GM18867 (cell line): ENCODE measurements at regions not wholly inside any gene's neighbourhood (a gene's known extent, or its start where the extent isn't known, plus 50 kb on each side); places are given as distances from the start of the nearest gene placed in this dataset.

Experiments
- ATAC-seq: cut with Tn5 transposase; IDR thresholded peaks from one replicate; pipeline ENCODE4 v1.9.1; 2021; ENCODE audit warnings: mild to moderate bottlenecking, moderate library complexity; ENCODE audit not compliant: unreplicated experiment

DNA sequence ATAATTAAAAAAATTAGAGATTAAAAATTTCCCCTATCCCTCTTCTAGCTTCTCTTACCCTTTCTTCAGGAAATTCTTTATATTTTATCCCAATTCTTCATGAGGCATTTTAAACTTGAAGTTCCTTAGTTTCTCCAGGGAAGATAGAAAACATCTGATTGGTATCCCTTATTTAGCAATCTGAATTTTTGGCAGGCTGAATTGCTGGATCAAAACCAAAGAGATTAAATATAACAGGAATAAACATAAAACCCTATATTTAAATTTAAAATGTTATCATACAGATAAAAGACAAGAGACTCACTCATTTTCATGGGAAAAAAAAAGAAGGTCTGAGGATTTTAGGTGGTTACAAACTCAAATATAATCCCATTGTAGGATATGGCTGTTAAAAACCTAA is 204.2 kb downstream of the CHRM3 start:
- no peak for ATAC-seq

DNA sequence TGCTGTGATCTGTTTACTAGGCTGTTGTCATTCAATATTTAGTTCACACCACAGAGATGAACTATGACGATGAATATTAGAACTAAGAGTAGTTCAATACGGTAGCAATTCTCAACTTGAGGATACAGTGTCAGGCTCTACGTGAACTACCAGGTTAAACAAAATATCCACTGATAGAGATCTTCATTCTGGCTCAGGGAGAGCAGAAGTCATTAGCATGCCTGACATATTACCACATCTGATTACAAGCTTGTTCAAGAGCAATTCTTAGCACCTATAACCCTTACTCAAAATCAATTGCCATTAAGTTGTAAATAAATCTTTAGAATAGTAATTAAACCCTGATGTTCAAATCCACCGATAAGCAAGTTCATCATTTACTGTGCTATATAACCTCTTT is 207.2 kb downstream of the CHRM3 start:
- ATAC-seq, result no peak

DNA sequence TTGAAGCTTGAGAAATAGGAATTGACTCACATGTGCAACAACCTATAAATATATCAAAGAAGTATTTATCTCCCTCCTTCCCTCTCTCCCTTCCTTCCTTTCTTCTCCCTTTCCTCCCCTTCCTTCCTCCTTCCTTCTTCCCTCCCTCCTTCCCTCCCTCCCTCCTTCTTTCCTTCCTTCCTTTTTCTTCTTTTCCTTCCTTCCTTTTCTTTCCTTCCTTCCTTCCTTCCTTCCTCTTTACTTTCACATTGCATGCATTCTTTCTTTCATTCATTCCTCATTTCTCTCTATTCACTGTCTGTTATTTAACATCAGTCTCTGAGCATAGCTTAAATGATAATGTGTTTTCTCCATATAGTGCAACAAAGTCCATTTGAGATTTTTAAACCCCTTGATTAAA is 214.2 kb downstream of the CHRM3 start:
- no peak for ATAC-seq

DNA sequence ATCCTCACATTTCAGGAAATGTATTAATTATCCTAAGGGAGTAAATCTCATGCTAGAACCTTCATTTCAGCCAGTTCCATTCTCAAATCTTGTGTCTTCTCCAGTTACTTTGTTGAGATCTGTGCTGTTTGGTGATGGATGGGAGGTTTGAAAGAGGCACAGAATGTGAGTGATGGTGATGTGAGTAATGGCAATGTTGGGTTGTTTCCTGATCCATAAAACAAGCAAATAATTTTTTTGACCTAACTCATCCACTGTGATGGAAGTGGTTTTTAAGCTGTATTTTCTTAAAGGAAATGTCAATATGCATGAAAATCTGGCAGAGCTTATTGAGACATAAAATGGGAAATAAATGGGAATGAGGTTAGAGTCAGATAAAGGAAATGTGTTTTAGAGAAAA is 214.7 kb downstream of the CHRM3 start:
- ATAC-seq, result no peak

DNA sequence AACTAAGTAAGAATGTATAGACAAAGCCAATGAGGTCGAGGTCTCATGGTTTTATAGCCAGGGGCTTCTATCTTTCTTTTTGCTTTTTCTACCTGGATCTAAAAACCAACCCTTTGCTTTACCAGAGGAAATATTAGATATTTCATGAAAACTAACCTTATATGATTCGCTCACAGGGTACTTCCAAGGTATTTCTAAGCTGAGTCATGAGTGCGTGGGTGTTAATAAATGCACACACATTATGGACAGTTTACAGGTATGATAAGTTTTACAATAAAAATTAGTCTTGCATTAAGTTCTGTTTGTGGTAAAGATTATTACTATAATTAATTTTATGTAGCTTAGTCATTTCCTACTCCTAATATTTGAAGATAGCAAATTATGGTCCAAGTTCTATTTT is 217.2 kb downstream of the CHRM3 start:
- no peak for ATAC-seq

DNA sequence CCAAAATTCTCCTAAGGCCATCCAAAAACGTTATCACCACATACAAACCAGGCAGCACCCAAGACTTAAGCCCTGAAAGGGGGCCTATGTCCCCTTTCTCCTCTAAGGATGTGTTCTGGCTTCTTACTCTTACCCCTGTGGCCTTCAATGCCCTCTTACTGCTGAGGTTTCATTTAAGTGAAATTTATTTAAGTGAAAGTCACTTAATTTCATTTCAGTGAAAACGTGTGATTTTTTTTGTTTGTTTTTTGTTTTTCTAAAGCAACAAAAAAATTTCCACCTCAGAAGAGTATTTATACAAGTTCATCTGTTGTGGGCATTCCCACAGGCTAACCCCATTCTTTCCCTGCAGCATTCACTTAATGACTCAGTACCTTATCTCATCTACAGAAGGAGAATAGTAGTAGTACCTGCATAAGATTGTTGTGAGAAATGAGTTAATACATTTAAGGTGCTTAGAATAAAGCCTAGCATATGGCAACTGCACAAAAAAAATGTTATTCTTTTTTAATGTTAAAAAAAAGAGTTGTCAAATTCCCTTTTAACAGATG is 220.6 kb downstream of the CHRM3 start:
- ATAC-seq, result no peak

DNA sequence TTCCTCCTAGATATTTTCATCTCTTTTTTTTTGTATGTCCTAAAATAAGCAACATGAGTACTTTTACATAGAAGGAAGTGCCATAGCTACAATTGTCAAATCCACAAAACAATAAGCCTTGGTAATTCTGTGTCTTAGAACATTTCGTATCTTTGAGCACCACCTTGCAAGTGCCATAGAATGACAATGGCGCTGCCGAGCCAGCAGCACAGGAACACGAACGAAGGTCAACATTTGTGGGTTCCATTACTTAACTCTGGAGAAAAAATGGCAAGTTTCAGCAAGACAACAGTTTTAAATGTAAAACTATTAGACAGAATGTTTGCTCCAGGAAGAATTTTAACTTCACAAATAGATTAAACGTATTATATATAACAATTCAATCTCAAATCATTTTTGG is 222.1 kb downstream of the CHRM3 start:
- ATAC-seq, result no peak

DNA sequence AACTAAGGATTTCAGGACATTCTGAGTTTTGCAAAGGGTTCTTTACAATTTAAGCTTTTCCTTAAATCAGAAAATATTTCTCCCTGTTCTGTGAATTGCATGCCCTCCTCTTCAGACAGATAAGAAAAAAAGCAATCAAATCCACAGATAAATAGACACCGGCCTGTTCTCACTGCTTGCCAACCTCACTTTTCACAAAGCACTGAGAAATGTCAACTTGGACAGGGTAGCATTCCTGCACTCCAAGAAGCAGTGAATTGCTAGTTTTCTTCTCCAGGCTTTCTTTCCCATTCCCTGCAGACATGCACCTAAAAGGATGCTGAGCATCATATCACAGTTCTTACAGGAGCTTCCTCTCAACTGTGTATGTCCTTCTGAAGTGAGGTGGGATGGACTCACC is 226.0 kb downstream of the CHRM3 start:
- ATAC-seq, result no peak

DNA sequence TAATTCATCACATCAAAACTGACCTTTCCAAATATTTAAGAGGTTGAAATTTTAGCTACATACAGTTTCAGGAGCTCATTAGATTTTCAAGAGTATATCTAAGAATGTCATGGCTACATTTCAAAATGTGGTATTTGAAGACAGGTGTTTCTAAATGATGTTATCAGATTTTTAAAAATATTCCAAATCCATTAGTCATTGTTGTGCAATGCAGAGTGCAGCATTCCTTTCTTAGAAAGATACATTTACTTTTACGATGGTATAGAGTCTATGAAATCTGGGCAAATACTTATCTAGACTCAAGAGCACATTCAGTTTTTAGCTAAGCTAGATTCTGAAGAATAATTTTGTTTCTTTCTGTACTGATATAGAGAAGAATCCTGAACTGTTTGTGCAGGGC is 230.3 kb downstream of the CHRM3 start:
- ATAC-seq, result no peak

DNA sequence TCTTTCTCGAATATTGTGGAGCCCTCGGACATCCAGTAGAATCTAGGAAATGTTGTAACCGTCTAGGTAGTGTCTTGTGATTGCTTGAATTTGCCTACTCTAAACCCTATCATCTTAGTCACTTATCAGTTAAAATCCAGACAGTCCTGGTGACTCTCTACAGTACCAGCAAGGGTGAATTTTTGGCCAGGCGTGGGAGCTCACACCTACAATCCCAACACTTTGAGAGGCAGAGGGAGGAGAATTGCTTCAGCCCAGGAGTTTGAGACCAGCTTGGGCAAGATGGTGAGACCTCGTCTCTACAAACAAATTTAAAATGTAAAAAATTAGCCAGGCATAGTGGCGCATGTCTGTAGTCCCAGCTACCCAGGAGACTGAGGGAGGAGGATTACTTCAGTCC is 230.9 kb downstream of the CHRM3 start:
- no peak for ATAC-seq

DNA sequence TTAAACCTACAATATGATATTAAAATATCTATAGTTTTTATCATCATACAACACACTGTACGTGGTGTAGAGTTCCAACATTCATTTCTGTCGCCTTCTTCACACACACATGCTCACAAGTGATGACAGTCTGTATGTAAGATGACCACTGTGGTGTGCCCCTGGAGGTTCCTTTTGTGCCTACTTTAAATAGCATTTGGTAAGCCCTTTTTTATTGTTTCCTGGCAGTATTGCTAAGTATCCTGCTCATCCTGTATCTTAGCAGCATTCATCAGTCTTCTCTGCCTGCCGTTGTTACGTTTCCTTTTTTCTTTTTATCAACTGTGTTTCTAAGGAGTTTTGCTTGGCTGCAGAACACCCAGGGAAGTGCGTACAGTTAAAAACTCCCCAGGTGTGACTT is 231.4 kb downstream of the CHRM3 start:
- ATAC-seq, result no peak

DNA sequence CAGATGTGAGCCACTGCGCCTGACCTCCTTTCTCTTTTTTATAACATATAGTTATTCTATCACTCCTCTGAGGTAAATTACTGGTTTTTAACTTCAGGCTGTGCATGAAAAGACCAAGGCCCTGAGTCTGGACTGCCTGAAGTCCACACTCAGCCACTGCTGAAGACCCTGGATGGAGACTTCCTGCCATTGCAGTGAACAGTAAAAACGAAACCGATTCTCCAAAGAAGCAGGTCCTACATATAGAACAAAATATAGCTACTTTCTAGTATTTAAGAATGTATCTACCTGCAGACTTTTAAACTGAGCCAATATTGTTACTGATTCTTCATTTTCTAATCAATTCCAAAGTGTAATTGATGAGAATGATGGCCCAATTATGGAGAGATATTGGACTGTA is 232.8 kb downstream of the CHRM3 start:
- ATAC-seq, result no peak

DNA sequence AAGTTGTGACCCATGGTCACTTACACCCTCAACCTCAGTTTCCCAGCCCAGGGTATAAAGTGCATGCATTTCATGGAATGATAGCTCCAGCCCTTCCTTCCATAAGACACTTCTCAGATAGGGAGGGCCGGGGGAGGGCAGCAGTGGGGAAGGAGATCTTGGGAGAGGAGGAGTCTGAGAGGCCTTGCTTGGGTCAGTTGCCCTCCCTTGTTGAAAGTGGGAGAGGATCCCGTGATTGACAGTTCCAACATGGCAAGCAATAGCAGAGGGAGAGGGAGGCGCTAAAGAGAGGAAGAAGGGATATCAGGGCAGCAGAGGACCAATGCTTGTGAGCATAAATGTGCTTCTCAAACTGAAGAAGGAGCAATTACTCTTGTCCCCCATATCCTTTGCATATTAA is 244.4 kb downstream of the CHRM3 start:
- ATAC-seq, result no peak

DNA sequence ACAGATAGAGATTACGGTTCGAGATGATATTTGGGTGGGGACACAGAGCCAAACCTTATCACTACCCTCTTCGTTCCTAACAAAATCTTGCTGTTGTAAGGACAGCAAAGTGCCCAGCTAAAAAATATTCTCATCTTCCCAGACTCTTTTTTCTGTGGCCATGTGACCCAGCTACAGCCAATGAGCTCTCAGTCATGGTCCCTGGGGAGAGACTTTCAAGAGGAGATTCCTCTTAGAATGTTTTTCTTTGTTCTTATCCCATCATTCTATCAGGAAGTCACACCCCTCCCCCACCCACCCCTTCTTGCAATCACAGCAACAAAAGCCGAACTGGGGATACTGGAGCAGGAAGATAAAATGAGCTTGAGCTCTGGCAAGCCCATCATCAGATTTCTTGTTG is 247.1 kb downstream of the CHRM3 start:
- no peak for ATAC-seq

DNA sequence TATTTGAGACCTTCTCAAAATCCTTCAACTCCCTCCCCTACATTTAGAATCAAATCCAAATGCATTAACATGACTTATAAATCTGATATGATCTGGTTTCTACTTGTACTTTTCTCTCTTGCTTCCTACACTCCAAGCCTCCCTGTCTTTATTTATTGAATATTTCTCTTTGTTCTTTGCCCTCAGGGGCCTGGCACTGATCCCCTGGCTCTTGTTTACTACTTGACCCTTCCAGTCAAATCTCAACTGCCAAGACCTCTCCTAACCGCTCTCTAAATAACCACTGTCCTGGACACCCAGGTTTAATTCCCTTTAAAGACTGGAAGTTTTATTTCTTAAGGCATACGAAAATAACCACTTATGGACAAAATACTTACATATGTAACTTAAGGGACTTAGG is 248.9 kb downstream of the CHRM3 start:
- no peak for ATAC-seq

DNA sequence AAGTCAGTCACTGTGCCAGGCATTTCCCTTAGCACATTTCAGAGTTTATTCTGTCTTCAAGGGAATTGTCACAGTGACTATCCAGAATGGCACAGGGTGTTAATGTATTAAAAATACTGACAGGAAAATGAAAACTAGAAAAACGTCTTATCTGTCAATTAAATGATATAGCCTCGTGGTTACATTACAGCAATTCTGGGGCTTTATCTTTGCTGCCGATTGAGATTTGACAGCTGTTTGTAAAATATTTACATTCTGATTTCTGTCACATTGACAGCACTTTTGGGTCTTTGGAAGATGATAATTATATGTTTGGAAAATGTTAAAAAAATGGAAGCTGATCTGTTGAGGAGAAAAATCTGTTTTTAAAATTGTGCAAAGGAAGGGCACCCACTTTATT is 250.0 kb downstream of the CHRM3 start:
- no peak for ATAC-seq

DNA sequence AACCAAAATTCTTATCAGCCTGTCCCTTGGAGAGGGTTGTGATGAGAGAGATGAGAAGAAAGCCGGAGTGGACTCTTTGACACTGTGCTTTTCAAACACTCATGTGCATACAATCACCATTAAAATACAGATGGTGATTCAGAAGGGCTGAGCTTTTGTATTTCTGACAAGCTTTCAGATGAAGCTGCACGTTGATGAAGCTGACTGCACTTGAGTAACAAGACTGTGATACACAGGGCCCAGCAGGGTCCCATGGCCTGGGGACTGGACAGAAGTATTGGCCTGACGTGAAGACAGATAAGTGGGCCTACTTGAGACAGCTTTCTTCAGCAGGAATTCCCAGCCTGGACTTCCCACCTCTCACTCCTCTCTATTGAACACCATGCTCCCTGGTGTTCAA is 258.2 kb downstream of the CHRM3 start:
- no peak for ATAC-seq

DNA sequence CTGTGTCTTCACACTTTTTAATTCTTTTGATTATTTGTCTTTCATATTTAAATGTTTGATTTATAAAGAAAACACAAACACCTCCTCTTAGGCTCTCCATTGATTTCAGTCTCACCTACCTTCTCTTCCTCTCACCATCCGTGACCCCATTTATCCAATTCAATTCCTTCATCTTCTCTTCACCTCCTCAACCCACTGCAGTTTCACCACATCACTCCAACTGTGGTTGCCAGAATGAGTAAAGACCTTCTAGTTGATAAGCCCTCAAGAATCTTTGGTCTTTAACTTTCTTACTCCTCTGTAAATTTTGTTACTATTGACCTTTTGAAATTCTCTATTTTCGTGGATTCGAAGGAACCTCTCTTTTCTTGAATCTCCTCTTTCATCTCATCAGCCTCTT is 260.7 kb downstream of the CHRM3 start:
- no peak for ATAC-seq

DNA sequence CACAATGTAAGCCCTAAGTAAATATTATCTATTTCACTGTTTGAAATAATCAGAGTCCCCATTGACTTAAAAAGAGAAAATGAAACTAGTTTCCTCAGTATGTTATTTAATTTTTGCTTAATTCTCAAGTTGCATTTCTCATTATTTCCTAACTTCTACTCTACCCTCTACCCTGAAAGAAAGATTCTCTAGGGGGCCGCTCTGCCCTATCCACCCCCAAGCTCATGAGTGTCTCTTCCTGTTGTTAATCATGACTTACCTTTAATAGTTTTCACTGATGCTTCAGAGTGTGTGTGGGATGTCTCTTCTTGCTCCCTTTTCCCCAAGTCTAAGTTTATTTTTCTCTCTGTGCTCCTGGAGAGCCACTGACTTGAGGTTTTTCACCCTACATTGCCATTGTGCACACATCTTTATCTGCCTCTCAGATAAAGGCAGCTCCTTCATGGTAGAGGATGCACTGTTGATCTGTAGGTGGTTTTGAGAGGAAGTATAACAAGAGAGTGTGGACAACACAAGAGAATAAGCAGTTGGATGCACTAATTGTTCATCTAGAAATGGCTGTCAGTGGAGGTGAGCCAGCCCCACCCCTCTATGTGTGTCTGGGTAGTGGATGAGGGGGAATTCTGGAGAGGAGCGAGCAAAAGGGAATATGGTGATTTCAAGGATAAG is 261.7 kb downstream of the CHRM3 start:
- no peak for ATAC-seq

DNA sequence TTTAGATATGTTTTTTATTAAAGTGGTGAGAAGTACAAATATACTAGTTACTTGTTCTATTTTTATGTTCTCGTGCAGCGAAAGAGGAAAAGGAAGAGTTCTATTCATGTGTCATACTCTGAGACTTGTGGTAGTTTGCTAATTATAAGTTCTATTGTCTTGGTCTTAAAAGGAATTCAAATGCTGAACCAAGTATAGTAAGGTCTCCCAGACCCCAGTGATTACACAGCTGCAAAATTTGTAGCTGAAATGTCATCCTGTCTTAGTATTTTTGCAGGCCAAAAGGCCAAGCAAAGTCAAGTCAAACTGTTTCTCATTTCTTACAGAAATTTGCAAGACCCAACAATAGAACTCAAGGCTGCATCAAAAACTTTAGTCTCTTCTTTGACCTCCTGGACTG is 268.7 kb downstream of the CHRM3 start:
- no peak for ATAC-seq

DNA sequence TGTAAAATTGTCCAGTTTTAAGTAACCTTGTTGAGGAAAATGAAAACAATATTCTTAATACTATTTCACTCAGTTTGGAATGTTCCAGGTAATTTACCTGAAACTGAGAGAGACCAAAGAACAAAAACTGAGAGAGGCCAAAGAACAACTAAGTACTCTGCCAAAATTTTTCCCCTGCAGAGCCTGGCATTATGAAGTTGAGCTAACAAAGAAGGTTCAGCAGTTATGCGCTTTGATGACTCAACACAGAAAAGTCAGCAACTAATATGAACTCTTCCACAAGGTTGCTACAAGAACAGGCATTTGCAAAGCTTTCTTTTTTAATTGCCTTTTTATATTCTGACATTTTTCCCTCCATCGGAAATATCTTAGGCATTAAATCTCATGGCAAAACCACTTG is 270.9 kb downstream of the CHRM3 start:
- ATAC-seq, result no peak

DNA sequence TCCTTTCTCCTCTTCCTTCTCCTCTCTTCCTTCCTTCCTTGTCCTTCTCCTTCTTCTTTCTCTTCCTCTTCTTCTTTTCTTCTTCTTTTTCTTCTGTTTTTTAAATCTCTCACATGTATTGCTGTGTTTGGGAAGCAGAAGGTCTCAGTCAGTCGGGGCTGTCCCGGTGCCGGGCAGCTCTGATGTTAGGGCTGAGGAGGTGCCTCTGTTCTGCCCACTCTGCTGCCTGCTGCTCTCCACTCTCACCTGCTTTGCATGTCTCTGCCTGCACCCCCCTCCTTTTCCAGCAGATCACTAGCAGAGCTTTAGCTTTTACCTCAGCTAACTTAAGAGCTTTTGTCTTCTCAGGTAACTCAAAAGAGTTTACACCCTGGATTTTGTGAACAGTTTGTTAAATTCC is 276.6 kb downstream of the CHRM3 start:
- no peak for ATAC-seq

DNA sequence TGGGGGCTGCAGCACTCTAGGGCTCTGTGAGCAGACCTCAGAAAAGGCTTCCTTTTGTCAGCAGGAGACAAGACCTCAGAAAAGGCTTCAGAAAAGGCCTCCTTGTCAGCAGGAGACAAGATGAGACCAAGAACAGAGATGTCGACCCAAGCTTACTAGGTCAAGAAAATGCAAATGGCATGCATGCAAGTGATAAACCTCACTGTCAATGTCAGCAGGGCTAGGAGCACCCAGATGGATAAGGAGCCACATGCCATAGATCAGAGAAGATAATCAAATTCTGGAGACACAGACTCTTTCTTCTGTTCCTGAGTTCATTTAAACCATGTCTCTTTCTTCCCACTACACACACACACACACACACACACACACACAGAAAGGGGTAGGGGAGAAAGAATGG is 285.9 kb downstream of the CHRM3 start:
- ATAC-seq, result no peak
